ENCODE measurements at regions not wholly inside any gene's neighbourhood (a gene's known extent, or its start where the extent isn't known, plus 50 kb on each side); places are given as distances from the start of the nearest gene placed in this dataset.

DNA sequence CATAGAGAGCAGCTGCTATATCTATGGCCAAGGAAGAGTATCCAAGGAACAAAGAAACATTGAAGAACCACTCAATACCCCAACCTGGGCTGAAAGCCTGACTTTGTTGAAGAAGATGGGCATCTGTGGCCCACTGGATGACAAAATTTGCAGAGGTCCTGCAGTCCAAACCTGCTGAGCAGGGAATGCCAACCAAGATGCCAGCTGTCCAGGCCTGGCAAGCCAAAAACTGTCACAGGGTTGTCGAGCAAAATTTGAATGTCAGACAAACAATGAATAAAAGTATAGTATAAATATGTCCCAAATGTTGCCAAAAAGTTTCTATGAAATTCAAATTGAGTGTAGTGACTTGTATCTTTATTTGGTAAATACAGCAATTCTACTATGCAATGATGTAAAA, 1040.2 kb downstream of the PCDH9 start:
- TF ChIP-seq POLR2A (IDR thresholded peaks at IDR 0.05; ENCODE audit: low read length) (no peak), GATA1 (IDR thresholded peaks at IDR 0.05; ENCODE audit: low read depth, low read length) (no peak)
